PC-3 (cell line): ENCODE measurements at regions not wholly inside any gene's neighbourhood (a gene's known extent, or its start where the extent isn't known, plus 50 kb on each side); places are given as distances from the start of the nearest gene placed in this dataset.

Experiments
- ATAC-seq: fragments of 200-7000 bp; cut with Tn5 transposase; 2 replicates; pipeline ENCODE4 v1.9.1; 2020; ENCODE audit warnings: mild to moderate bottlenecking, moderate library complexity
- BruUV-seq: library from RNA; stranded (reverse); fragments of 400-500 nt; replicated peaks from 2 replicates; lab custom pipeline; 2021; lab: Mats Ljungman, UMichigan
- CTCF ChIA-PET: fragments of 300-600 bp; sonication (Branson Sonifier 250); formaldehyde crosslinking; loops from one replicate; lab custom pipeline; 2022; ENCODE audit warnings: antibody characterized with exemption; lab: Charles Lee
- POLR2A ChIA-PET: fragments of 300-600 bp; sonication (Branson Sonifier 250); formaldehyde crosslinking; loops from one replicate; lab custom pipeline; 2022; ENCODE audit warnings: antibody characterized with exemption; ENCODE audit not compliant: unreplicated experiment; lab: Charles Lee
- DNase-seq: peaks from one replicate; pipeline ENCODE4 v3.0.0-alpha.2; 2015
- H2AFZ ChIP-seq: fragments of 300-600 bp; sonication (generic); 2 replicates; pipeline ENCODE4 v1.6.0; 2016; ENCODE audit warnings: antibody characterized with exemption, low read length
- H3F3A ChIP-seq: fragments of 300-600 bp; sonication (generic); one replicate; pipeline ENCODE4 v1.6.0; 2017; ENCODE audit warnings: antibody characterized with exemption, low read length, control low read depth, mild to moderate bottlenecking; ENCODE audit not compliant: unreplicated experiment
- H3K27ac ChIP-seq: fragments of 300-600 bp; sonication (generic); 2 replicates; pipeline ENCODE4 v1.5.1; 2016; ENCODE audit warnings: mild to moderate bottlenecking, low read length
- H3K27me3 ChIP-seq: fragments of 300-600 bp; sonication (generic); 2 replicates; pipeline ENCODE4 v1.6.1; 2016; ENCODE audit warnings: low read length, mixed read lengths
- H3K36me3 ChIP-seq: fragments of 300-600 bp; sonication (generic); 2 replicates; pipeline ENCODE4 v1.6.1; 2016; ENCODE audit warnings: low read depth, mixed run types, low read length, mixed read lengths
- H3K4me1 ChIP-seq: fragments of 300-600 bp; sonication (generic); 2 replicates; pipeline ENCODE4 v1.5.1; 2016; ENCODE audit warnings: low read length; ENCODE audit not compliant: insufficient read depth
- H3K4me2 ChIP-seq: fragments of 300-600 bp; sonication (generic); 2 replicates; pipeline ENCODE4 v1.6.0; 2016; ENCODE audit warnings: low read length
- H3K4me3 ChIP-seq: fragments of 300-600 bp; sonication (generic); 2 replicates; pipeline ENCODE4 v1.5.1; 2016; ENCODE audit warnings: mild to moderate bottlenecking, low read length, mixed read lengths
- H3K79me2 ChIP-seq: fragments of 300-600 bp; sonication (generic); 2 replicates; pipeline ENCODE4 v1.6.1; 2017; ENCODE audit warnings: low read length, mixed read lengths
- H3K9ac ChIP-seq: fragments of 300-600 bp; sonication (generic); 2 replicates; pipeline ENCODE4 v1.6.0; 2016; ENCODE audit warnings: mild to moderate bottlenecking, low read length
- H3K9me2 ChIP-seq: fragments of 300-600 bp; sonication (generic); replicated peaks from 2 replicates; pipeline ENCODE4 v1.6.1; 2016; ENCODE audit warnings: mixed run types, low read length, mixed read lengths
- H3K9me3 ChIP-seq: fragments of 300-600 bp; sonication (generic); 2 replicates; pipeline ENCODE4 v1.6.1; 2016; ENCODE audit warnings: low read length, mixed read lengths
- H4K20me1 ChIP-seq: fragments of 300-600 bp; sonication (generic); 2 replicates; pipeline ENCODE4 v1.6.1; 2016; ENCODE audit warnings: low read length, mixed read lengths
- CTCF ChIP-seq: fragments of 300-600 bp; sonication (generic); conservative IDR thresholded peaks from 2 replicates; pipeline ENCODE4 v1.5.1; 2017; ENCODE audit warnings: antibody characterized with exemption, low read depth, mild to moderate bottlenecking, low read length
- EZH2 ChIP-seq: fragments of 300-600 bp; sonication (generic); IDR thresholded peaks from one replicate; pipeline ENCODE4 v1.6.1; 2017; ENCODE audit warnings: antibody characterized with exemption, mild to moderate bottlenecking, low read length; ENCODE audit not compliant: unreplicated experiment
- EZH2phosphoT487 ChIP-seq: fragments of 300-600 bp; sonication (generic); IDR thresholded peaks from 2 replicates; pipeline ENCODE4 v1.6.1; 2018; ENCODE audit warnings: mild to moderate bottlenecking, antibody characterized with exemption, low read length, borderline replicate concordance
- intact Hi-C: fragments of 100-400 bp; cut with micrococcal nuclease; formaldehyde crosslinking; loops from 2 replicates; pipeline ENCODE4 v1.9.0; 2023

DNA sequence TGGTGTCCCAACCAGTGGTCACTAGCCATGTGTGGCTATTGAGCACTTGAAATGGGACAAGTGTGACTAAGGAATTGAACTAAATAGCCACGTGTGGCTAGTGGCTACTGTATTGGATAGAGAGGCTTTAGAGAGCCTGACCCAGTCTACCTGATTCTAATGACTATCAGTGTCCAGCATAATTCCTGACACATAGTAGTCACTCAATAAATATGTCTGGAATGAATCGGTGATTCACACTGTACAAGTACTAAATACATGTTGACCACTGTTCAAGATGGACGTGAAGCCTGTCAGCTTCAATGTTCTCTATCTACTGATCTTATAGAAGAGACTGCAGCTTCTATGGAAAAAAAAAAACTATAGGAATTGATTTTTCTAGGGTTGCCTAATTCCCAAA, 57.7 kb upstream of the MAST4 start:
- ChIA-PET CTCF (no interaction called here), POLR2A (no interaction called here)
- Histone ChIP-seq H3F3A (no peaks in the 10 kb centered on the region), H4K20me1 (no peaks in the 10 kb centered on the region), H3K27ac (no peak overlapping the region), H3K79me2 (no peaks in the 10 kb centered on the region), H3K9me3 (no peaks in the 10 kb centered on the region), H3K4me3 (no peak overlapping the region), H3K4me2 (no peak overlapping the region), H3K4me1 (no peaks in the 10 kb centered on the region), H3K9ac (no peak overlapping the region), H3K36me3 (no peaks in the 10 kb centered on the region), H2AFZ (no peak overlapping the region), H3K27me3 (no peaks in the 10 kb centered on the region), H3K9me2 (no peaks in the 10 kb centered on the region)
- intact Hi-C loops, result no loop called here
- DNase-seq (no peak), ATAC-seq (no peak)
- TF ChIP-seq CTCF (no peak), EZH2 (no peak), EZH2phosphoT487 (no peak)
- BruUV-seq, result no TSS peak

DNA sequence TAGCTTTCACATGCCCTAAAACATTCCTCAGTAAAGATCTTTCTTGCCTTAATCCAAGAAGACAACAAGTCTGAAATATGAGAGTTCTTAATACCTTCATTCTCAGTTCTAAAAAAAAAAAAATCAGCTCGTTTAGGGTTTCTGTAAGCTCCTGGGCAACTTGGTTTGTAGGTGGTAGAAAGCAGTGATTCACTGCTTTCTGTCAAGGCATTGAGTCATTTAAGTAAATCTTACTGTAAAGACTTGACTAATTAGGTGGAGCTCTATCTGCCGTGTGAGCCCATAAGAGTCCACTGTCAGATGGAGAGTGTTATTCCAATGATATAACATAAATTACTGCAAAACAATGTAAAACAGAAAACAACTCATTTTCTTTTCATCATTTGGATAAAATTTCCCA, 56.1 kb upstream of the MAST4 start:
- Histone ChIP-seq H3K4me1 (no peaks in the 10 kb centered on the region), H3K4me2 (no peak overlapping the region), H3K9ac (no peak overlapping the region), H3K27ac (no peak overlapping the region), H3F3A (no peaks in the 10 kb centered on the region), H4K20me1 (no peaks in the 10 kb centered on the region), H3K36me3 (no peaks in the 10 kb centered on the region), H3K9me3 (no peaks in the 10 kb centered on the region), H3K4me3 (no peak overlapping the region), H3K27me3 (no peaks in the 10 kb centered on the region), H3K9me2 (no peaks in the 10 kb centered on the region), H3K79me2 (no peaks in the 10 kb centered on the region), H2AFZ (no peak overlapping the region)
- ATAC-seq, result no peak
- BruUV-seq, result no TSS peak
- intact Hi-C loops, result no loop called here
- CTCF ChIA-PET, result no interaction called here
- POLR2A ChIA-PET, result no interaction called here
- DNase-seq, result no peak
- TF ChIP-seq EZH2phosphoT487, result no peak
- TF ChIP-seq EZH2, result no peak
- no peak for TF ChIP-seq CTCF

GRCh38 chr5:66542711-66543110, 53.5 kb upstream of the MAST4 start:
- no TSS peak for BruUV-seq
- H3K79me2 ChIP-seq, result no peaks in the 10 kb centered on the region
- H4K20me1 ChIP-seq, result no peaks in the 10 kb centered on the region
- no peak overlapping the region for H2AFZ ChIP-seq
- CTCF ChIA-PET, result no interaction called here
- no peak overlapping the region for H3K27ac ChIP-seq
- H3K4me2 ChIP-seq, result no peak overlapping the region
- TF ChIP-seq EZH2phosphoT487 (no peak), CTCF (no peak), EZH2 (no peak)
- H3K4me1 ChIP-seq, result no peaks in the 10 kb centered on the region
- no peaks in the 10 kb centered on the region for H3F3A ChIP-seq
- no peaks in the 10 kb centered on the region for H3K27me3 ChIP-seq
- H3K9me3 ChIP-seq, result no peaks in the 10 kb centered on the region
- H3K4me3 ChIP-seq, result no peak overlapping the region
- H3K9ac ChIP-seq, result no peak overlapping the region
- DNase-seq, result no peak
- POLR2A ChIA-PET, result no interaction called here
- no peak for ATAC-seq
- no peaks in the 10 kb centered on the region for H3K36me3 ChIP-seq
- intact Hi-C loops, result no loop called here
- no peaks in the 10 kb centered on the region for H3K9me2 ChIP-seq
